ENCODE measurements at regions not wholly inside any gene's neighbourhood (a gene's known extent, or its start where the extent isn't known, plus 50 kb on each side); places are given as distances from the start of the nearest gene placed in this dataset.
"Not testable (repeated sequence)": the region's sequence is repeated elsewhere in the genome, so short reads cannot be mapped to it uniquely, and the experiment has no call there.

GRCh38 chr1:208479435-208479834, 235.3 kb upstream of the PLXNA2 start:
- no peak overlapping the region for H3K4me3 Mint-ChIP-seq
- no peak for DNase-seq
- ATAC-seq: no peak
- intact Hi-C loops (cut with micrococcal nuclease): no loop called here
- no peaks in the 10 kb centered on the region for H3K36me3 Mint-ChIP-seq (ENCODE audit: low read depth)
- CTCF ChIA-PET: no interaction called here
- TF ChIP-seq CTCF (IDR thresholded peaks at IDR 0.05): no peak
- no peaks in the 10 kb centered on the region for H3K9me3 Mint-ChIP-seq
- H3K27ac Mint-ChIP-seq: no peak overlapping the region
- H3K27me3 Mint-ChIP-seq: peaks cover 4% of the 10 kb centered on the region
- no peaks in the 10 kb centered on the region for H3K4me1 Mint-ChIP-seq (ENCODE audit: low read depth)
- POLR2A ChIA-PET: no interaction called here

GRCh38 chr1:208485512-208485911, 241.3 kb upstream of the PLXNA2 start:
- DNase-seq (no peak), ATAC-seq (no peak)
- Mint-ChIP-seq H3K27me3 (peaks cover 2% of the 10 kb centered on the region), H3K4me3 (no peak overlapping the region), H3K27ac (no peak overlapping the region), H3K36me3 (ENCODE audit: low read depth) (no peaks in the 10 kb centered on the region), H3K4me1 (ENCODE audit: low read depth) (no peaks in the 10 kb centered on the region), H3K9me3 (no peaks in the 10 kb centered on the region)
- no peak for TF ChIP-seq CTCF (IDR thresholded peaks at IDR 0.05)
- ChIA-PET CTCF (no interaction called here), POLR2A (no interaction called here)
- intact Hi-C loops (cut with micrococcal nuclease): no loop called here

GRCh38 chr1:208486677-208487076, 242.5 kb upstream of the PLXNA2 start:
- CTCF ChIA-PET: no interaction called here
- no peaks in the 10 kb centered on the region for H3K36me3 Mint-ChIP-seq (ENCODE audit: low read depth)
- H3K4me3 Mint-ChIP-seq: no peak overlapping the region
- no peak for DNase-seq
- POLR2A ChIA-PET: no interaction called here
- peaks cover 2% of the 10 kb centered on the region for H3K27me3 Mint-ChIP-seq
- no peaks in the 10 kb centered on the region for H3K9me3 Mint-ChIP-seq
- H3K27ac Mint-ChIP-seq: no peak overlapping the region
- no peak for ATAC-seq
- no peak for TF ChIP-seq CTCF (IDR thresholded peaks at IDR 0.05)
- no peaks in the 10 kb centered on the region for H3K4me1 Mint-ChIP-seq (ENCODE audit: low read depth)
- intact Hi-C loops (cut with micrococcal nuclease): no loop called here

GRCh38 chr1:208488432-208488831, 244.2 kb upstream of the PLXNA2 start:
- H3K9me3 Mint-ChIP-seq; H3K36me3 Mint-ChIP-seq (ENCODE audit: low read depth); POLR2A ChIA-PET; H3K4me1 Mint-ChIP-seq (ENCODE audit: low read depth); H3K27me3 Mint-ChIP-seq; DNase-seq; H3K4me3 Mint-ChIP-seq; ATAC-seq; CTCF ChIA-PET; H3K27ac Mint-ChIP-seq; intact Hi-C loops (cut with micrococcal nuclease): not testable (repeated sequence)

GRCh38 chr1:208496467-208497371, 252.5 kb upstream of the PLXNA2 start:
- Mint-ChIP-seq H3K27ac (no peak overlapping the region), H3K36me3 (ENCODE audit: low read depth) (no peaks in the 10 kb centered on the region), H3K4me3 (no peak overlapping the region), H3K27me3 (peaks cover 20% of the 10 kb centered on the region), H3K9me3 (no peaks in the 10 kb centered on the region), H3K4me1 (ENCODE audit: low read depth) (no peaks in the 10 kb centered on the region)
- ATAC-seq: no peak
- POLR2A ChIA-PET: no interaction called here
- no peak for DNase-seq
- intact Hi-C loops (cut with micrococcal nuclease): no loop called here
- CTCF ChIA-PET: no interaction called here
- no peak for TF ChIP-seq CTCF (IDR thresholded peaks at IDR 0.05)
